SH-SY5Y (cell line): ENCODE measurements at regions not wholly inside any gene's neighbourhood (a gene's known extent, or its start where the extent isn't known, plus 50 kb on each side); places are given as distances from the start of the nearest gene placed in this dataset.

Experiments used
- GATA2 ChIP-seq: IDR thresholded peaks from 2 replicates; pipeline ENCODE4 v1.6.1; 2011; ENCODE audit warnings: mild to moderate bottlenecking, low read depth, low read length
- GATA3 ChIP-seq: IDR thresholded peaks from 2 replicates; pipeline ENCODE4 v1.6.1; 2011; ENCODE audit warnings: low read depth, mild to moderate bottlenecking, low read length, moderate library complexity

DNA sequence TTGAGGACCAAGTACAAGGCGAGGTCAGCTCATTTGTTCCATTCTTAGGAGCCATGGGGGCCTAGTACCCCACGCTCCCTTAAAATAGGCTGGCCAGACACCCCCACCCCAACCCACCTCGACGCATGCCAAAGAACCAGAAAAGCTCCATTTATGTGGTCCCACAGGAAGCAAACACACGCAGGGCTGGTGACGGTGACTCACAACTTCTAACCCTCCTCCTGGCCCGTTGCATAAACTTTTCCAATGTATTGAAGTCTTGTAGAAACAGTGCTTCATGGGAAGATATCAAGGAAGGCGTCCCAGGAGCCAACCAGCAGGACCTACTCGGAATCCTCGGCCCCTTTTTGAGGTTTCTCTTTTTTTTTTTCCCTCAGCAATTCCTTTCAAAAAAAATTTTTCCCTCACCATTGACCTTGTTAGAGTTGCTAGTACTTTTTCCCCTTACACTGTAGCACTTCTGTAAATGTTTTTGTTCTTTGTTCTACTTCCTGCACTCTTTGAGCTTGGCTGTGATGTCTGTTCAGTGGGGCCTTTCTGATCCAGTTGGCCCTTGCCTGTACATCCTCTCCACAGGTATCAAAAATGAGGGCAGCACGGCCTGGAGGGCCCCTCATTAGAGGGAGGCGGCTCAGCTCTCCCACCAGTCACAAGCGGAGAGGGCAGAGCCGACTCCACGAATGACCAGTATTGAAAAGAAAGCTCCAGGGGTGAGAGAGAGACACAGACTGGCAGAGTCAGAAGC lies 208.3 kb downstream of the RGS9 start:
- TF ChIP-seq GATA3 (no peak), GATA2 (no peak)

DNA sequence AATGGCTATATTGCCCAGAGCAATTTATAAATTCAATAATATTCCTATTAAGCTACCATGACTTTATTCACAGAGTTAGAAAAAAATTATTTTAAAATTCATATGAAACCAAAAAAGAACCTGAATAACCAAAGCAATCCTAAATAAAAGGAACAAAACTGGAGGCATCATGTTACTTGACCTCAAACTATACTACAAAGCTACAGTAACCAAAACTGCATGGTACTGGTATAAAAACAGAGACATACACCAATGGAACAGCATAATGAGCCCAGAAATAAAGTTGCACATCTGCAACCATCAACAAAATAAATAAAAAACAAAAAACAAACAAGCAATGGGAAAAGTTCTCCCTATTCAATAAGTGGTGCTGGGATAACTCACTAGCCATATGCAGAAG lies 203.2 kb downstream of the RGS9 start:
- TF ChIP-seq GATA2 (no peak), GATA3 (no peak)

DNA sequence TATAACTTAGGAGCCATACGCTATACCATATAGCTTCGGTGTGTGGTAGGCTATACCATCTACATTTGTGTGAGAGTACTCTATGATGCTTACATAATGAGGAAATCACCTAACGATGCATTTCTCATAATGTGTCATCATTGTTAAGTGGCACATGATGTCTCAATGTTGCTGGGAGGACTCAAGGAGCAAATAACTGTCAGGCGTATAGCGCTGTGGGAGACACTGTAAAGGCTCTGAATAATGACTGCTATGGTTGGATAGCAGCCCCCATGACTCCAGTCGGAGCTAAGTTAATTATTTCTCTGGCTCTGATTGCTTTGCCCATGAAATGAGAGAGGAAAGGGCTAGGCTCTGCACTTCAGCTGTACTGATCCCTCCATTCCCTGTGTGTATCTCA lies 197.2 kb downstream of the RGS9 start:
- TF ChIP-seq GATA3 (no peak), GATA2 (no peak)

DNA sequence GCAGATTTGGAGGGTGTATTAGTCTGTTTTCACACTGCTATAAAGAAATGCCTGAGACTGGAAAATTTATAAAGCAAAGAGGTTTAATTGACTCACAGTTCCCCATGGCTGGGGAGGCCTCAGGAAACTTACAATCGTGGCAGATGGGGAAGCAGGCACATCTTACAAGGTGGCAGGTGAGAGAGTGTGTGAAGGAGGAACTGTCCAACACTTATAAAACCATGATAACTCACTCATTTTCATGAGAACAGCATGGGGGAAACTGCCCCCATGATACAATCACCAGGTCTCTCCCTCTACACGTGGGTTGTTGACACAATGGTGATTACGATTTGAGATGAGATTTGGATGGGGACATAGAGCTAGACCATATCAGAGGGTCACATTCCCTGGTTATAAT lies 195.6 kb downstream of the RGS9 start:
- TF ChIP-seq GATA3 (no peak), GATA2 (no peak)

DNA sequence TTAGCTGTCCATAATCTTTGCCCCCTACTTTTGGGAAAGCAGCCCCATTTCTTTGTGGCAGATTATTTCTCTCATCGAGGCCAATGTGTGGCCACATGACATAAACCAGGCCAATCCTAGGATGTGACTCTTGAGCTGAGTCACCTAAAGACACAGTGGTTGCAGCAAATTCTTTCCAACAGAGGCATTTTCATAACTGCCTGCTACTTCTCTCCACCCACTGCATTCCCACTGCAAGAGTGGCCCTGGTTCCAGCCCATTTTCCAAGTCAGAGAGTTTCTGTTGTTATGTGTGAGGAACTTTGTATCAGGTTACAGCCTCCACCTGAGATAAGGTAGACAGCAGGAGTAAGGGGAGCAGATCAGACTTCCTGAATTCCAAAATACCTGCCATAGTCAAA lies 195.2 kb downstream of the RGS9 start:
- TF ChIP-seq GATA2 (no peak), GATA3 (no peak)

DNA sequence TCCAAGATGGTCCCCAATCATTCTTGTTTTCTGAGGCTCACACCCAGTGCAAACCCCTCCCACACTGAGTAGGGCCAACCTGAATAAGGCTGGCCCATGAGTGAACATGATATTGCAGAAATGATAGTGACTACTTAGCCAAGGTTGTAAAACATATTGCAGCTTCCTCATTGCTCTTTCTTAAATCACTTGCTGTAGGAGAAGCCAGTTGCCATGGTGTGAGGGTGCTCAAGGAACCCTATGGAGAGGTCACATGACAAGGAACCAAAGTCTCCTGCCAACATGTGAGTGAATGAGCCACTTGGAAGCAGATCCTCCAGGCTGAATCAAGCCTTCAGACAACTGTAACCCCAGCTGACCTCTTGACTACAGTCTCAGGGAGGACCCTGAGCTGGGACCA lies 191.4 kb downstream of the RGS9 start:
- TF ChIP-seq GATA3: no peak
- no peak for TF ChIP-seq GATA2

DNA sequence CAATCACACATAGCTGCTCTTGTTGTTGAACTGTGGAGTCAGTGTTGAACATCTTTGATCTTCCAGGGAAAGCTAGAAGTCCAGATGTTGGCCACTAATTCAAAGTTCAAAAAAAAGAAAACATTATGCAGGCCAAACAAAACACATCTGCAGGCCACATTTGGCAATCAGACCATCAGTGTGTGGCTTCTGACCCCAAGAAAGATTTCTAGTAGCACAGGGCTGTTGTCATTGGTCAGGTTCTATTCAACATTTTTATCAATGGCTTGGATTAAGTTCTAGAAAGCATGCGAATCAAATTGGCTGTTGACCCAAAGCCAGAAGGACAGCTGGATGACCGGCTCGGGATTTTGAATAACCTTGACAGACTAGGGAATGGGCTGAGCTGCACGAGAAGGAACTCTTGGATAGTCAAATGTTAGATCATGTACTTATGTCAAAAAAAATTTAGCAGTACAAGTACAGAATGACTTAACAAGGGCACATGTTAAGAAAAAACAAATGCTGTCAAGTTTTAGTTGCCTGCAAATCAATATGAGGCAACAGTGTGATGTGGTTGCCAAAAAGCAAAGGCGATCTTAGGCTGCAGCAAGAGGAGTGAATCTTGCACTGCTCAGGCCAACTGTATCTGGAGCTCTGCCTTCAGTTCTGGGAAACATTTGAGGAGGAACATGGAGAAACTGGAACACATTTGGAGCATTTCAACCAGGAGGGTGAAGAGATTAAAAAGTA lies 187.6 kb downstream of the RGS9 start:
- TF ChIP-seq GATA3 (no peak), GATA2 (no peak)

DNA sequence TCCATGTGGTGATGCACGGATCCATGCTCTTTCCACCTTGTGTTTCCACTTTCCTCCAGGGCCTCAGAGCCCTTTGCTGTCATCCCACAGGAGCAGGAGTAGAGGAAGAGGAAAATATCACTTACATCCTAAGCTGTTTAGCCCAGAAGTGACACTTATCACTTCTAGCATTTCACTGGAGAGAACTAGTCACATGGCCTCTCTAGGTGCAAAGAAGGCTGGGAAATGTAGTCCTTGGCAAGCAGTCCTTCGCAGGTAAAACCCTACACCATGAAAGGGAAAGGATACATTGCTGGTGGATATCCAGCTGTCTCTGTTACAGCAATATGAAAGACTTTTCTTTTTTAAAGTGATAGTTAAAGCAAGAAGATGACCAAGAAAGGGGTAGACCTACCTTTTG lies 185.9 kb downstream of the RGS9 start:
- TF ChIP-seq GATA3 (no peak), GATA2 (no peak)

DNA sequence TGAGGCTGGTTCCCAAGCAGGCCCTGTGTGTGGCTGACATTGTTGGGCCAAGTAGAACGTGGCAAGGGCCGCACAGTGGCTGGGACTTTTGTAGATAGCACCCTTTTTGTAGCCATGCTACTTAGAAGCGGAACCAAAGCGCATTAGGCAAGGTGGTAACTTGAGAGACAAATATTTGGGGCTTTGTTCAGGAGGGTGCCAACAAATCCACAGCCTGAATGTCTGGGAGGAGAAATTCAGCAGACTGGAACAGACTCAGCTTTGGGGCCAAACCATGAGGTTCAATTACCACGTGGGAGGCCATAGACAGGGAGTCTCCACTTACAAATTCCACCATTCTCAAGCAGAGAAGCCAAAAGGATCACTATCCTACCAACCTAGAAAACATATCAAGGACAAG lies 183.7 kb downstream of the RGS9 start:
- TF ChIP-seq GATA2 (no peak), GATA3 (no peak)

DNA sequence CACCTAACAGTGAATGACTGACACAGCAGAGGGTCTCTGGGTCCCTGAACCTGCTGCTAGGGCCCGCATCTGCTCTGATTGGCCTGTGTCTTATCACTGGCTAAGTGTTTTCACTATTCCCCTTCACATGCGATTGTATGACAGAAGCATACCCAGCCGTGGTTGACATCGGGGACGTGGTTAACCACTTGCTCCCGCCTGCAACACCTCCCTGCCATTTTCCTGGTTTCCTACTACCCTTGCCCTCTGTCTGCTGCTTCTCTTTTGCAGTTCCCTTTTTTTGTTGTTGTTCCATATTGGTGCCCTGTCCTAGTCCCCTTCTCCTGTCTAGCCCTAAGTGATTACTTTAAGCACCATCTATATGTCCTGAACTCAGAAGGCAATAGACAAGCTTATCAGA lies 177.0 kb downstream of the RGS9 start:
- TF ChIP-seq GATA2 (no peak), GATA3 (no peak)

DNA sequence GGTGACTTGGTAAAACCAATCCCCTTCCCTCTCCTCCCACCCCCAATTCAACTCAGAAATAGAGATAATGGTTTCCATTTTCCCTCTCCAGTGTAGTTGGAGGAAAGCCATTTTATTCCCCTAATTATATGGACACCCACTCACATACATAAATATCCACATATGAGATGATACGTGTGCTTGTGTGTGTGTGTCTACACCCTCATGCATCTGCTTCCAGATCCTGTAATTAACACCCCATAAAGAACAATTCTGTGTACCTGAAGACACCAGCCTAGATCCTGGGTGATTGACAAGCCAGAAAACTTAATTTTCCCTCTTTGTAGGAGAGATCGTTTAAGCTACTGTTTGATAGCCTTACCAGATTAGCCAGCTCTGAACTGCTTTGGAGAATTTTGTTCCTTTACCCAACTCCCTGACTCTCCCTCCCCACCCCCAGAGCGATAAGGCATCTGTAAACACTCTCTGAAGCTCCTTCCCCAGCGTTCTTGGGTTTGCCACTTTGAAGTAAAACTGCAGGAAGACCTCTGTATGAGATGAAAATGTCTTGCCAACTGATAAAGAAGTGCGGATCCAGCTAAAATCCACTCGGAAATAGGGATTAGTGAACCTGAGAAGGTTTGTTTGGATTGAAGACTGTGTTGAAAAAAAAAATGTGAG lies 175.7 kb downstream of the RGS9 start:
- TF ChIP-seq GATA2 (no peak), GATA3 (no peak)

DNA sequence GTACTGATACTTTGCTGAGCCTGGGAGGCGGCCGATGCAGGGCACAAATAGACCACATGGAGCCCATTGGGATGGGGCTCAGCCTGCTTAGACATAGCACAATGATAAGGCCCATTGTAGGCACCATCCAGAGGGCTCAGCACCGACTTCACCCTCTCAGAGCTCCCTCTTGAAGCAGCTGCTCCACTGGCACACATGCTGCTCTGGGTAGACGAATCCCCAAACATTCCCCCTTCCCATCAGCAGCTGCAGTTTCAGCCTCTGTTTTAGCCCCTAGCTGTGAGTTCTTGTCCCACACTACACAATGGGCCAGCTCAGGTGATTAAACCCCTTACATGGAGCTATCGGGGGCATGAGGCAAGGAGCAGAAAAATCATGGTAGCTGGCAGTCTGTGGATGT lies 174.1 kb downstream of the RGS9 start:
- no peak for TF ChIP-seq GATA3
- no peak for TF ChIP-seq GATA2

DNA sequence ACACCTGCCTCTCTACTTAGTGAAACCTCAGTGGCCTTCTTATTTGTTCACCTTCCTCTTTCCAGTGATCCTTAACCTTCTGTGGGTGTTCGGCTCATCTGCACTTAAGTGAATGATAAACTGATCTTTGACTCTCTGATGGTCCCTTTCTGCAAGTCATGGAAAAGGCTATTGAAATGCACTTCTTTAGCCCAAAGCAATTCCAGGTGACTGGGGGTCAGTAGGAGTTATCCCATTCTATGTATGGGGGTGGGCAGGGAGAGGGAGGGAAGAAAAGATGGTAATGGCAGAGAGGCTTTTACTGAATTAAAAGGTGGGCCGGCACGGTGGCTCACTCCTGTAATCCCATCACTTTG lies 170.8 kb downstream of the RGS9 start:
- no peak for TF ChIP-seq GATA2
- no peak for TF ChIP-seq GATA3

DNA sequence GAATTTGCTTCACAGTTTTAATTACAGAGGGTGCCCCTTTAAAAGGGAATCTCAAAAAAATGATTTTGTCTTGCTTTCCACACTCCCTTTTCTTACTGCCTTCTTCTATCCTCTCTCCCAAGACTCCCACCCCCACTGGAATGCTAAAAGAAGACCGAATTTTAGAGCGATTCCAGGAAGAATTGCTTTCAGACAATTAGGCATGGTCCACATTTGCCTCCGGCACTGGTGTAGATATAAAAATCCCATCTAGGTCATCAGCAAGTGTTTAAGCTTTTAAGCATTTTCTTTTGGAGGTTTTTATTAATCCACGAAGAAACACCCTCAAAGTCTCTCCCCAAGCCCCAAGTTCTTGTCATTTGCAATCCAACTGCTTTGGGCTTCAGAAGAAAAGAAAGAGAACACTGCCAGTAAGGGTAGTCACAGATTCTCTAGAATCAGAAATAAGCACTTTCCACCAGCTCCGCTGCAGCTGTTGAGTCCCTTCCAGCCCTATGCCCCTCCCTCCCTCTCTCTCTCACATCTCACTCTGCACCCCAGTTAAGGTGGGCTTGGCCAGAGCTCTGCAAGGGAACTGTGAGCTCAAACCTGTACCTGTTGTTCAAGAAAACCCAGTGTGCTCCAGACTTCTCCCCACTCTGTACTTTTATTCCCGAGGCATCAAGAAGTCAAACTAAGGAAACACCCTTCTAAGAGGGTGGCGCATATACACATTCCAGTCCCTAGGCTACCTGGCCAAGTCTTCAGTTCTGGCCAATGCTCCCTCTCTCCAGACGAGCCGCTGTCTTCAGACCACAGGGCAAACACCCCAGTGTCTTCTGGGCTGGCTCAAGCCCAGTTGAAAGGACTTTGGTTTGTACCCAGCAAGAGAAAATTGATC lies 170.2 kb downstream of the RGS9 start:
- TF ChIP-seq GATA2 (no peak), GATA3 (no peak)

DNA sequence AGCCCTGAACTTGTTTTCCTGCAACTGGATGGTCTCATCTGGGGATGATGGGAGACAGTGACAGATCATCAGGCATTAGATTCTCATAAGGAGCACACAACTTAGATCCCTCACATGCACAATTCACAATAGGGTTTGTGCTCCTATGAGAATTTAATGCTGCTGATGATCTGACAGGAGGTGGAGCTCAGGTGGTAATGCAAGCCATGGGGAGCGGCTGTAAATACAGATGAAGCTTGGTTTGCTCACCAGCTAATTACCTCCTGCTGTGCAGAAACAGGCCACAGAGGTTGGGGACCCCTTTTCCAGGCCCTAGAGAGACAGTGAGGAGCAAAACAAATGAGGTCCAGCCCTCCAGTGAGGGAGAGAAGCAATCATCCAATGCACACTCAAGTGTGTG lies 168.6 kb downstream of the RGS9 start:
- TF ChIP-seq GATA3: no peak
- TF ChIP-seq GATA2: no peak
